ENCODE measurements at regions not wholly inside any gene's neighbourhood (a gene's known extent, or its start where the extent isn't known, plus 50 kb on each side); places are given as distances from the start of the nearest gene placed in this dataset.

DNA sequence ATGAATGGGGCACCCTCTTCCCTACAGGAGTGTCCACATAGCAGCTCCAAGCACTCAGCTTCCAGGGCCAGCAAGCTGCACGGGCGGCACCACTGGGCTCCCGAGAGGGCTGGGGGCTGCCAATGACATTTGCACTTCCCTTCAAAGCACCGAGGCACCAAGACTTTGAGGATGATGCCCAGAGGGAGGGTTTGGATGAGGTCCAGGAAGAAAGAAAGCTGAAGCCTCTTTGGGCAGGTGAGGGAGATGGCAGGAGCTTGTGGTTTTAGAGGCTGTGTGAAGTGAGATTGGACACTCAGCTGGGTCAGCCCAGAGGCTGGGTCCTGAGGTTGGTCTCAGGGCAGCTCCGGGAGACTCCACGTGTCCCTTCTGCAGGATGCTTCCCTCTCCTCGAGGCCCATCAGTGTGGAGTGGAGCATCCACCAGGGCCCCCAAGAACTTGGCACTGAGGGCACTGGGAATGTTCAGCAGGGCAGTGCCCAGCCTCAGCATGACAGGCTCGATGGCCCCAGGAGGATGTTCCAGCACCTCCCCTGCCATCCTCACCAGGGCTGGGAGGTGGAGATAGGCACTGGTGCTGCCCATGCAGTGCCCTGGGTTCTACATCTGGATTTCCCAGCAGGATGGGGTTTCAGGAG lies 54.9 kb upstream of the IGFBP3 start:
- H3K79me2 ChIP-seq (ENCODE audit: control insufficient read depth, insufficient read depth, low read length) = no peaks in the 10 kb centered on the region
- H3K27me3 ChIP-seq (replicated peaks in 1 of 2; ENCODE audit: control insufficient read depth in 2 of 2, insufficient read depth in 2 of 2, low read length in 1 of 2) = no peaks in the 10 kb centered on the region
- H3K27ac ChIP-seq (ENCODE audit: control insufficient read depth, insufficient read depth) = no peak overlapping the region
- no peak overlapping the region for H3K9ac ChIP-seq (ENCODE audit: control insufficient read depth, insufficient read depth, low read length)
- ChIA-PET CTCF (interaction anchor here (3.6 kb wide), 1 partner anchor 53 kb away, joined by 9 read pairs; no protein-coding TSS in a partner anchor), POLR2A (interaction anchor here (0.9 to 1.0 kb wide), 2 partner anchors 8 to 14 kb away, joined by 3 to 4 read pairs; no protein-coding TSS in a partner anchor), SMC1A (ENCODE audit: uncharacterized antibody, unreplicated experiment) (interaction anchor here (0.8 kb wide), 1 partner anchor 15 kb away, joined by 4 read pairs; no protein-coding TSS in a partner anchor), RAD21 (ENCODE audit: unreplicated experiment) (interaction anchor here (0.7 to 1.4 kb wide), 3 partner anchors 11 to 81 kb away, joined by 3 to 4 read pairs (median 3); no protein-coding TSS in a partner anchor)
- no peaks in the 10 kb centered on the region for H4K20me1 ChIP-seq (ENCODE audit: control insufficient read depth, insufficient read depth)
- DNase-seq (ENCODE audit: low read depth, low spot score) (no peak), FAIRE-seq (no peak), ATAC-seq (no peak)
- no peaks in the 10 kb centered on the region for H3K9me3 ChIP-seq (replicated peaks; ENCODE audit: control insufficient read depth, insufficient read depth, low read length)
- no TSS peak for BruUV-seq (replicated peaks)
- WGBS (ENCODE audit: insufficient coverage, insufficient replicate concordance, low lambda C conversion rate, missing lambda C conversion rate) = 15% methylated on average over 8 of the region's 8 CpGs
- no peaks in the 10 kb centered on the region for H3K36me3 ChIP-seq (ENCODE audit: control insufficient read depth in 2 of 2, insufficient read depth in 2 of 2, low read length in 1 of 2)
- no peak overlapping the region for H3K4me3 ChIP-seq
- no peak overlapping the region for H3K4me2 ChIP-seq (ENCODE audit: control insufficient read depth, insufficient read depth)
- in situ Hi-C loops (cut with MboI) (no loop called here), intact Hi-C loops (cut with micrococcal nuclease; ENCODE audit: unreplicated experiment) (no loop called here)
- no peaks in the 10 kb centered on the region for H3K4me1 ChIP-seq (ENCODE audit: control insufficient read depth, insufficient read depth, low read length)
- no peak overlapping the region for H2AFZ ChIP-seq (ENCODE audit: control insufficient read depth, low read depth, low read length)
- no peak for TF ChIP-seq PAX5 (IDR thresholded peaks at IDR 0.05; ENCODE audit: borderline replicate concordance, low read depth, low read length)
- TF ChIP-seq STAT3 (IDR thresholded peaks at IDR 0.05; ENCODE audit: low read depth, low read length) = no peak
- no peak for TF ChIP-seq RBBP5 (conservative IDR thresholded peaks at IDR 0.05)
- no peak for TF ChIP-seq FOS (IDR thresholded peaks at IDR 0.05; ENCODE audit: borderline replicate concordance, extremely low read depth, insufficient read length)
- no peak for TF ChIP-seq NRF1 (conservative IDR thresholded peaks at IDR 0.05; ENCODE audit: low read depth, low read length)
- TF ChIP-seq CHD2 (IDR thresholded peaks at IDR 0.05; ENCODE audit: borderline replicate concordance, low read depth, low read length) = no peak
- TF ChIP-seq, protein P1, sequence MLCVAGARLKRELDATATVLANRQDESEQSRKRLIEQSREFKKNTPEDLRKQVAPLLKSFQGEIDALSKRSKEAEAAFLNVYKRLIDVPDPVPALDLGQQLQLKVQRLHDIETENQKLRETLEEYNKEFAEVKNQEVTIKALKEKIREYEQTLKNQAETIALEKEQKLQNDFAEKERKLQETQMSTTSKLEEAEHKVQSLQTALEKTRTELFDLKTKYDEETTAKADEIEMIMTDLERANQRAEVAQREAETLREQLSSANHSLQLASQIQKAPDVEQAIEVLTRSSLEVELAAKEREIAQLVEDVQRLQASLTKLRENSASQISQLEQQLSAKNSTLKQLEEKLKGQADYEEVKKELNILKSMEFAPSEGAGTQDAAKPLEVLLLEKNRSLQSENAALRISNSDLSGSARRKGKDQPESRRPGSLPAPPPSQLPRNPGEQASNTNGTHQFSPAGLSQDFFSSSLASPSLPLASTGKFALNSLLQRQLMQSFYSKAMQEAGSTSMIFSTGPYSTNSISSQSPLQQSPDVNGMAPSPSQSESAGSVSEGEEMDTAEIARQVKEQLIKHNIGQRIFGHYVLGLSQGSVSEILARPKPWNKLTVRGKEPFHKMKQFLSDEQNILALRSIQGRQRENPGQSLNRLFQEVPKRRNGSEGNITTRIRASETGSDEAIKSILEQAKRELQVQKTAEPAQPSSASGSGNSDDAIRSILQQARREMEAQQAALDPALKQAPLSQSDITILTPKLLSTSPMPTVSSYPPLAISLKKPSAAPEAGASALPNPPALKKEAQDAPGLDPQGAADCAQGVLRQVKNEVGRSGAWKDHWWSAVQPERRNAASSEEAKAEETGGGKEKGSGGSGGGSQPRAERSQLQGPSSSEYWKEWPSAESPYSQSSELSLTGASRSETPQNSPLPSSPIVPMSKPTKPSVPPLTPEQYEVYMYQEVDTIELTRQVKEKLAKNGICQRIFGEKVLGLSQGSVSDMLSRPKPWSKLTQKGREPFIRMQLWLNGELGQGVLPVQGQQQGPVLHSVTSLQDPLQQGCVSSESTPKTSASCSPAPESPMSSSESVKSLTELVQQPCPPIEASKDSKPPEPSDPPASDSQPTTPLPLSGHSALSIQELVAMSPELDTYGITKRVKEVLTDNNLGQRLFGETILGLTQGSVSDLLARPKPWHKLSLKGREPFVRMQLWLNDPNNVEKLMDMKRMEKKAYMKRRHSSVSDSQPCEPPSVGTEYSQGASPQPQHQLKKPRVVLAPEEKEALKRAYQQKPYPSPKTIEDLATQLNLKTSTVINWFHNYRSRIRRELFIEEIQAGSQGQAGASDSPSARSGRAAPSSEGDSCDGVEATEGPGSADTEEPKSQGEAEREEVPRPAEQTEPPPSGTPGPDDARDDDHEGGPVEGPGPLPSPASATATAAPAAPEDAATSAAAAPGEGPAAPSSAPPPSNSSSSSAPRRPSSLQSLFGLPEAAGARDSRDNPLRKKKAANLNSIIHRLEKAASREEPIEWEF (IDR thresholded peaks at IDR 0.05; ENCODE audit: insufficient replicate concordance, low read depth, low read length) = no peak
- TF ChIP-seq RCOR1 (conservative IDR thresholded peaks at IDR 0.05; ENCODE audit: low read depth, low read length) = no peak
- TF ChIP-seq, protein P2, sequence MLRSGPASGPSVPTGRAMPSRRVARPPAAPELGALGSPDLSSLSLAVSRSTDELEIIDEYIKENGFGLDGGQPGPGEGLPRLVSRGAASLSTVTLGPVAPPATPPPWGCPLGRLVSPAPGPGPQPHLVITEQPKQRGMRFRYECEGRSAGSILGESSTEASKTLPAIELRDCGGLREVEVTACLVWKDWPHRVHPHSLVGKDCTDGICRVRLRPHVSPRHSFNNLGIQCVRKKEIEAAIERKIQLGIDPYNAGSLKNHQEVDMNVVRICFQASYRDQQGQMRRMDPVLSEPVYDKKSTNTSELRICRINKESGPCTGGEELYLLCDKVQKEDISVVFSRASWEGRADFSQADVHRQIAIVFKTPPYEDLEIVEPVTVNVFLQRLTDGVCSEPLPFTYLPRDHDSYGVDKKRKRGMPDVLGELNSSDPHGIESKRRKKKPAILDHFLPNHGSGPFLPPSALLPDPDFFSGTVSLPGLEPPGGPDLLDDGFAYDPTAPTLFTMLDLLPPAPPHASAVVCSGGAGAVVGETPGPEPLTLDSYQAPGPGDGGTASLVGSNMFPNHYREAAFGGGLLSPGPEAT (IDR thresholded peaks at IDR 0.05; ENCODE audit: low read depth) = no peak
- no peak for TF ChIP-seq SUPT20H (IDR thresholded peaks at IDR 0.05; ENCODE audit: borderline replicate concordance, control insufficient read depth, low read depth, low read length)
- no peak for TF ChIP-seq SREBF1 (IDR thresholded peaks at IDR 0.05; ENCODE audit: low read length)
- TF ChIP-seq ZZZ3 (IDR thresholded peaks at IDR 0.05; ENCODE audit: control insufficient read depth, insufficient read length, low read depth) = no peak
- TF ChIP-seq, protein P3, sequence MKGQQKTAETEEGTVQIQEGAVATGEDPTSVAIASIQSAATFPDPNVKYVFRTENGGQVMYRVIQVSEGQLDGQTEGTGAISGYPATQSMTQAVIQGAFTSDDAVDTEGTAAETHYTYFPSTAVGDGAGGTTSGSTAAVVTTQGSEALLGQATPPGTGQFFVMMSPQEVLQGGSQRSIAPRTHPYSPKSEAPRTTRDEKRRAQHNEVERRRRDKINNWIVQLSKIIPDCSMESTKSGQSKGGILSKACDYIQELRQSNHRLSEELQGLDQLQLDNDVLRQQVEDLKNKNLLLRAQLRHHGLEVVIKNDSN (IDR thresholded peaks at IDR 0.05; ENCODE audit: borderline replicate concordance, extremely low read length, insufficient read depth, low read depth, low read length) = no peak
- TF ChIP-seq GABPA (IDR thresholded peaks at IDR 0.05; ENCODE audit: low read depth) = no peak
- TF ChIP-seq CBX3 (IDR thresholded peaks at IDR 0.05; ENCODE audit: borderline replicate concordance, low read depth) = no peak
- TF ChIP-seq BMI1 (IDR thresholded peaks at IDR 0.05; ENCODE audit: borderline replicate concordance) = no peak
